CD4-positive, alpha-beta T cell treated with Interleukin-17A for 4 hours (primary cell): ENCODE measurements at regions not wholly inside any gene's neighbourhood (a gene's known extent, or its start where the extent isn't known, plus 50 kb on each side); places are given as distances from the start of the nearest gene placed in this dataset.
"Not testable (repeated sequence)": the region's sequence is repeated elsewhere in the genome, so short reads cannot be mapped to it uniquely, and the experiment has no call there.

Source experiments
- DNase-seq: peaks from one replicate; pipeline ENCODE4 v3.0.0-alpha.2; 2020; ENCODE audit warnings: mixed read lengths

DNA sequence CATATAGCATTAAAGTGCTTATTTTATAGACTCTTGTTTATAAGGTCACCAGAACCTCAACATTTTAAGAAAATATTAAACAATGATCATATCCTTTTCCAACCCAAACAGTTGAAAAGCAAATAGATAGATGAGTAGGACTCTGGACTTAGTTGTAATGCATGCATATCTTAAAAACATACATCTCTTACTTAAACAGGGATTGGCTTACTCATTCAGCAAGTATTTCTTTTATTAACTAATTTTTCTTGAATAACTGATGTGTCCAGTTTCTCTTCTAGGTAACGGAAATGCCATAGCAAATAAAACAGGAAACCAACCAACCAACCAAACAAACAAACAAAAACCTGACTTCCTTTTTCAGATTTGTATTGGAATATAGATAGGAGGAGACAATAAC lies 70.9 kb upstream of the NBPF4 start:
- DNase-seq, result no peak

DNA sequence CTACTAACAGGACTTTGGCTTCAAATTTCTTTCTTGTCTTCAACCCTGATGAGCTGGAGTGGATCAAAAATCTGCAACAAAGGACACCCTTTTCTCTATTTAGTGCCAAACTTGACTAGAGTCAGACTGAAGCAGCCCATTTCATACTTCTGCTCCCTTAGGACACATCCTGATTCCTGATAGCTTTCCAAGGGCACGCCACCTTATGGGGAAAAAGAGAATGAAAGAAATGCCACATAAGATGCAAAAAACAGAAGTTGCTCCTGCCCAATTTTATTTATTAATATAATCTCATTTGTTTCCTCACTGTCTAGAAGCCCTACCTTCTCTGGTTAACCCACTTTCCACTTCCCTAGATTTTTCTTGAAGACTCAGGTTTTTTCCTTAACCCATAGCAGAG lies 72.7 kb upstream of the NBPF4 start:
- DNase-seq, result no peak

DNA sequence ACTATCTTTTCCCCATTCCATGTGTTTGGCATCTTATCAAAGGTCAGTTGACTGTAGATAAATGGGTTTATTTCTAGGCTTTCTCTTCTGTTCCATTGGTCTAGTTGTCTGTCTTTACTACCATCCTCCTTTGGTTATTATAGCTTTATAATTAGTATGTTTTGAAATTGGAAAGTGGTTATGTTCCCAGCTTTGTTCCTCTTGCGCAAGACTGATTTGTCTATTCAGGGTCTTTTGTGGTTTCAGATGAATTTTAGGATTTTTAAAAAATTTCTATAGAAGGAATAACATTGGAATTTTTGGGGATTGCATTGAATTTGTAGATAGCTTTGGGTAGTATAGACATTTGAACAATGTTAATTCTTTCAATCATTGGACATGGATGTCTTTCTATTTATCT lies 77.0 kb upstream of the NBPF4 start:
- DNase-seq, result no peak

DNA sequence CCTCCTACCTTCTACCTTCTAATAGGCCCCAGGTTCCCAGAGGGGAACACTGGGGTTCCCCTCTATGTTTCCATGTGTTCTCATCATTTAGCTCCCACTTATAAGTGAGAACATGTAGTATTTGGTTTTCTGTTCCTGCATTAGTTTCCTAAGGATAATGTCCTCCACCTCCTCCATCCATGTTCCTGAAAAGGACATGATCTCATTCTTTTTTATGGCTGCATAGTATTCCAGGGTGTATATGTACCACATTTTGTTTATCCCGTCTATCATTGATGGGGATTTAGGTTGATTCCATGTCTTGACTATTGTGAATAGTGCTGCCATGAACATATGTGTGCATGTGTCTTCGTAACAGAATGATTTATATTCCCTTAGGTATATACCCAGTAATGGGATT lies 81.5 kb upstream of the NBPF4 start:
- not testable (repeated sequence) for DNase-seq

DNA sequence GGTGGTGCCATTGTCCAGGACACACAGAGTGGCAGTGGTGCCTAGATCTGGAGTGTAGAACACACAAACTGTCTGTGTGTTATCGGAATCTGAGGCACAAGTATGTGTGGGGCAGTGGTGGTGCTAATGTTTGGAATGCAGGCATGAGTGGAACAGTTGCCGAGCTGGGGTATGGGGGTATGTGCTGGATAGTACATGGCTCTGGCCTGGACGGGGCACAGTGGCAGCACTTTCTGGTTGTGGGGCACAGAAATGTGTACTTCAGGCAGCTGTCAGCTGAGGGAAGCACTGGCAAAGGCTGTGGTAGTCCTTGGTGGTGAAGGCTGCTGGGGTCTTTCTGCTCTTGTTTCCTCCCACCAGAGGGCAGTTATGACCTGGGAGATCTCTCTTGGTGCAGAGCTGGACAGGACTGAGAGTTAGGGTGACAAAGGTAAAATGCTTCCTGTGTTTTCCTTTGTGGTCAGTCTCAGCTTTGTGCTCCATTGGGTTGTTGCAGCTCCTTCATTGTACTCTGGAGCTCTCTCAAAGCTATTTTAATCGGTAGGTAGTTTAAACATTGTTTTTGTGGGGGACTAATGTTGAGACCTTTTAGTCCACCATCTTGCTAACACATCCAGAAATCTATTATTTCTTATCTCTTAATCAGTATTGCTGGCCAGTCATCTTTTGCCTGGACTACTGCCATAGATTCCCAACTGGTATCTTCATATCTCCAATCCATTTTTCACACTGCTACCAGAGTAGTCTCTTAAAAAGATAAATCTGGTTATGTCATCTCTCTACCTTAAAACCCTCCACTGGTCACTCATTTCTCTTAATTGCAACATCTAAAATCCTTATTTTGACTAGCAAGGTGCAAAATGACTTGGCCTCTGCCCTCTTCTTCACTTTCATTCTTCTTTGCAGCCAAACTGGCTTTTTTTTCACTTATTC lies 83.9 kb upstream of the NBPF4 start:
- DNase-seq, result peak; percentile 2

DNA sequence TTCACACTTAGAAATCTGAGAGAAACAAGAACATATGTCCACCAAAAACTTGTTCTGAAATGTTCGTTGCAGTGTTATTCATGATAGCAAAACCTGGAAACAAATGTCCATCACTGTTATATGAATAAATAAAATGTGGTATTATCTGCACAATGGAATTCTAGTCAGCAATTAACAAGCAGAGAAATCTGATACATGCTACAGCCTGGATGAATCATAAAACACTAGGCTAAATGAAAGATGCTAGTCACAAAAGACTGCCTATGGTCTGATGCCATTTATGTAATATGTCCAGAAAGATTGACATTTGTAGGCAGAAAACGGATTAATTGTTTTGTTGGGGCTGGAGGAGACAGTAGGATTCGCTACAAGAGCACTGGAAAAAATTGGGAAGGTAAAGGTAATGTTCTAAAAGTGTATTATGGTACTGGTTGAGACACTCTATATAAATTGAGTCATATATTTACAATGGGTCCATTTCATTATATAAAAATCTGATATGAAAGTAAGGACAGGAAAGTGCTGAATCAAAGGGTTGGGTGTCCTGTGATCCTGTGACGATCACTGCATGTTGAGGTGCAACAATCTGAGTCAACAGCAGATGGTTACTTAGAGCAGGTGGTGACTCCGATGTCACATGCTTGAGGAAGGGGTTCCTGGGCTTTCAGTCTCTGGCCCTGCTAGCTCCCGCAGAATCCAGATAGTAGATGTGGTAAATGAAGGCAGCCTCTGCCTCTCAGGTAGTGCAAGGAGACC lies 102.1 kb upstream of the NBPF4 start:
- DNase-seq, result no peak

DNA sequence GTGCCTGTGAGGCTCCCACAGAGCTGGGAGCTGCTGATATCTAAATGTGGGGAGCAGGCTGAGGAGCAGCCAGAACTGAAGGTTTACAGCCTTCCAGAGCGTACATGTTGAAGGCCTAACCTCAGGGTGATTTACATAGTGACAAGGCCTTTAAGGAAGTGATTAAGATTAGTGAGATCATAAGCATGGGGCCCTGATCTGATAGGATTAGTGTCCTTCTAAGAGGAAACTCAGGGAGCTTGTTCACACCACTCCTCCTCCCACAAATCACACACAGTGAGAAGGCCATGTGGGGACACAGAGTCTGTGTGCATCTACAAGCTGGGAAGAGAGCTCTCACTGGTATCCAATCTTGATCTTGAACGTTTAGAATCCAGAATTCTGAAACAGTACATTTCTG lies 92.3 kb upstream of the NBPF6 start:
- DNase-seq, result no peak

DNA sequence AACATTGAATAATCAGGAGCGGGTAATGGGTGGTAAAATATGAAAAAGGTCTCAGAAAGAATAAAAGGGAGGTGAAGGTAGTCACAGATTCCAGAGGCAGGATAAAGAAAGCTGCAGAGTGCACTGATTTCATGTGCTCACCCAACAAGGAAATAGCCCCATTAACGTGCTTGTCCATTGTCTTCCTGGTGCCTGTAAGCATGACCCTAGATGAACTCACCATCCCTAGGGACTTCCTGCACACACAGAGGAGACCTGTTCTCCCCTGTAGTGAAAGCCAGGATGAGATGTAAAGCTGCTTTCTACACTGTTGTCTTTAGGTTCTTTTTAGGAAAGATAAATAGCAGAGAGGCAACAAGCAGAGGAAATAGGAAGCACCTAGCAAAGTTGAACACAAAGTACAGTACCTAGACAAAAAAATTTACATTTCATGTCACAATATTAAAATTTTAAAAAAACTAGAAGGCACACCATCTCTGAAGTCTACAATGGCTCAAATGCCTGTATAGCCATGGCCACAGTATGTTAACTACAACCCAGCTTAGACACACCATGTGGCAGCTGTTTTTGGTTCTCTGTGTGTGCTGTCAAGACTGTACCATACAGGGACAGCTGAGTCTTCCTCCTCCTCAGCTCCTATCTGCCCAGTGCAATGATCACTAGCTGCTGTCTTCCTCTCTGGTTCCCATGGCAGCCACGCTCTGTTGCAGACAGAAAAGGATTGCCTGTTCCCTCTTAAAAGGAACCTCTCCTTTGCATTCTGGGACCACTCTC lies 69.9 kb upstream of the NBPF6 start:
- not testable (repeated sequence) for DNase-seq
